Vagina (tissue), 2 donors: ENCODE measurements at regions not wholly inside any gene's neighbourhood (a gene's known extent, or its start where the extent isn't known, plus 50 kb on each side); places are given as distances from the start of the nearest gene placed in this dataset.
"Not testable (repeated sequence)": the region's sequence is repeated elsewhere in the genome, so short reads cannot be mapped to it uniquely, and the experiment has no call there.

Source experiments
- CTCF ChIP-seq, 3 experiments: fragments of 450-650 bp in 2 of 3; fragments of 200-600 bp in 1 of 3; sonication (generic) in 1 of 3; IDR thresholded peaks; one replicate each; pipeline ENCODE4 v1.5.1; 2017 to 2019; ENCODE audit warnings: antibody characterized with exemption in 3 of 3, mild to moderate bottlenecking in 2 of 3, moderate library complexity in 2 of 3
- POLR2A ChIP-seq, 2 donors: fragments of 450-650 bp; IDR thresholded peaks; one replicate each; pipeline ENCODE4 v1.6.1; 2017; ENCODE audit warnings: antibody characterized with exemption in 2 of 2, mild to moderate bottlenecking in 2 of 2, moderate library complexity in 2 of 2

GRCh38 chr2:121070061-121070460 lies 214.9 kb downstream of the TFCP2L1 start:
- not testable (repeated sequence) for TF ChIP-seq POLR2A, CTCF (IDR thresholded peaks at IDR 0.05)
